ENCODE measurements at regions not wholly inside any gene's neighbourhood (a gene's known extent, or its start where the extent isn't known, plus 50 kb on each side); places are given as distances from the start of the nearest gene placed in this dataset.
A peak's percentile ranks its signal among the peaks of the same experiment; 100 is the strongest.

DNA sequence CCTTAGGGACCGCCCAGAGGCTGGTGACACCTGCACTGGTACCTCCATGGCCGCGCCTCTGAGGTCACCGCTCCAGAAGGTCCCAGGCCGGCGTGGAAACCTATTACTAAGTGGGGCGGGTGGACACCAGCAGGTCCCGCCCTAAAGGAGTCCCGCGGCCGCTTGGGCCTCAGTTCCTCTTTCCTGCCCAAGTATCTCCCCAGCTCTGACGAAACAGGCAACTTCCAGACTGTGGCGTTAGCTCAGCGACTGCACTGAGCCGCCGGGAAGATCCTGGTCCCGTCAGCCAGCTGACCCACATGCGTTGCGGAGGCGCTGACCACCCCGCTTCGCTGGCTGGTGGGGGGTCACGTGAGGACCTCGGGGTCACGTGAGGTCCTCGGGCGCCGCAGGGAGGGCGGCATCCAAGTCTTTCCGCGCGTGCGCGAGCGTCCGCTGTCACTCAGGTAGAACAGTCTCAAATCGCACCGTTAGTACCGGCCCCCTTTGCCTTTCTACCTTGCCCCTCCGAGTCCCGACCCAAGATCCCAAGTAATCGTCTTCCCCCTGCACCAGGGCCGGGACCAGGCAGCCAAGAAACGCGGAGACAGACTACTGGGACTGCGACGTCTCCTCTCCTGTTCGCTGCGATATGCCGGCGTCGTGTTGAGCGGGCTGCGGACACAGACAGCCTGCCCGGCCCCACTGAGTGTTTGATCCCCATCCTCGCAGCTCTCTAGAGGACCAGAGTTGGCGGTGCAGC lies 53.7 kb upstream of the KDM4C start:
- H3K27me3 ChIP-seq (replicated peaks) = no peaks in the 10 kb centered on the region
- in situ Hi-C loops (cut with HindIII; ENCODE audit: low pct_ligation_motif_present, low sequenced_read_pairs) = no loop called here
- H3K27ac ChIP-seq = no peak overlapping the region

DNA sequence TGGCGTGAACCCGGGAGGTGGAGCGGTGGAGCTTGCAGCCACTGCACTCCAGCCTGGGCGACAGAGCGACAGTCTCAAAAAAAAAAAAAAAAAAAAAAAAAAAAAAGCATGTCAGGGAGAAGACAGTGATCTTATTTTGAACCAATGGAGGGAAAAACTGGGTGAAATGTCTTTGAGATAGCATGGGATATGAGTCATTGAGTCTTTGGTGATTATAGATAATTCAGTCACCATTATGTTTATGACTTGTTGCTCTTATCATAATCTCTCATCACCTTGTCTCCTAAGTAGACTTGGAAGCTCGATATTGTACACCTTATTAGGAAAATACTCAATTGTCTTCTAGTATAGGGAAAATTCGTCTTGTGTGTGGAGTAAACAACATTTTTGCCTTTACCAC lies 55.1 kb upstream of the KDM4C start:
- Histone ChIP-seq H3K4me3 (ENCODE audit: low read depth, low read length) (no peak overlapping the region), H3K27me3 (replicated peaks) (no peaks in the 10 kb centered on the region), H3K36me3 (replicated peaks) (no peaks in the 10 kb centered on the region), H3K27ac (no peak overlapping the region)
- DNase-seq = no peak
- TF ChIP-seq, protein P1, sequence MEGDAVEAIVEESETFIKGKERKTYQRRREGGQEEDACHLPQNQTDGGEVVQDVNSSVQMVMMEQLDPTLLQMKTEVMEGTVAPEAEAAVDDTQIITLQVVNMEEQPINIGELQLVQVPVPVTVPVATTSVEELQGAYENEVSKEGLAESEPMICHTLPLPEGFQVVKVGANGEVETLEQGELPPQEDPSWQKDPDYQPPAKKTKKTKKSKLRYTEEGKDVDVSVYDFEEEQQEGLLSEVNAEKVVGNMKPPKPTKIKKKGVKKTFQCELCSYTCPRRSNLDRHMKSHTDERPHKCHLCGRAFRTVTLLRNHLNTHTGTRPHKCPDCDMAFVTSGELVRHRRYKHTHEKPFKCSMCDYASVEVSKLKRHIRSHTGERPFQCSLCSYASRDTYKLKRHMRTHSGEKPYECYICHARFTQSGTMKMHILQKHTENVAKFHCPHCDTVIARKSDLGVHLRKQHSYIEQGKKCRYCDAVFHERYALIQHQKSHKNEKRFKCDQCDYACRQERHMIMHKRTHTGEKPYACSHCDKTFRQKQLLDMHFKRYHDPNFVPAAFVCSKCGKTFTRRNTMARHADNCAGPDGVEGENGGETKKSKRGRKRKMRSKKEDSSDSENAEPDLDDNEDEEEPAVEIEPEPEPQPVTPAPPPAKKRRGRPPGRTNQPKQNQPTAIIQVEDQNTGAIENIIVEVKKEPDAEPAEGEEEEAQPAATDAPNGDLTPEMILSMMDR (IDR thresholded peaks at IDR 0.05; ENCODE audit: low read depth, low read length, missing control alignments) = no peak
- in situ Hi-C loops (cut with HindIII; ENCODE audit: low pct_ligation_motif_present, low sequenced_read_pairs) = no loop called here

More for the DNA sequence above, 53.7 kb upstream of the KDM4C start:
- TF ChIP-seq, protein P1 (IDR thresholded peaks at IDR 0.05; ENCODE audit: low read depth, low read length, missing control alignments) = no peak
- Histone ChIP-seq H3K36me3 (replicated peaks) (no peaks in the 10 kb centered on the region), H3K4me3 (ENCODE audit: low read depth, low read length) (peak overlapping the region; percentile 68)
- peak; percentile 62 for DNase-seq

DNA sequence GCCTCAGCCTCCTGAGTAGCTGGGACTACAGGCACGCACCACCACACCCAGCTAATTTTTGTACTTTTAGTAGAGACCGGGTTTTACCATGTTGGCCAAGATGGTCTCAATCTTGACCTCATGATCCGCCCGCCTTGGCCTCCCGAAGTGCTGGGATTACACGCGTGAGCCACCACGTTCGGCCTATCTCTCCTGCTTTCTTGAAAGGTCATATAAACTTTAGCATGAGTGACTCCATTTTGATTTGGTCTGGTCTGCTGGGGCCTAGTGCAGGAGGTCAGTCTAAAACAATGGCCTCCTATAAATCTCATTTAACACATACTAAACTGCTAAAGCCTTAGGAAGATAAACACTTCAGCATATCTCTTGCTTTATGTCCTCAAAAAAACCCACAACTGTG lies 50.6 kb upstream of the GLDC start:
- Histone ChIP-seq H3K4me3 (ENCODE audit: low read depth, low read length) (no peak overlapping the region), H3K36me3 (replicated peaks) (no peaks in the 10 kb centered on the region), H3K27ac (no peak overlapping the region), H3K27me3 (replicated peaks) (no peaks in the 10 kb centered on the region)
- in situ Hi-C loops (cut with HindIII; ENCODE audit: low pct_ligation_motif_present, low sequenced_read_pairs) = no loop called here
- TF ChIP-seq, protein P1 (IDR thresholded peaks at IDR 0.05; ENCODE audit: low read depth, low read length, missing control alignments) = no peak
- no peak for DNase-seq

- Histone ChIP-seq H3K27ac (no peak overlapping the region), H3K27me3 (replicated peaks) (no peaks in the 10 kb centered on the region), H3K4me3 (ENCODE audit: low read depth, low read length) (no peak overlapping the region), H3K36me3 (replicated peaks) (no peaks in the 10 kb centered on the region)
- TF ChIP-seq, protein P1 (IDR thresholded peaks at IDR 0.05; ENCODE audit: low read depth, low read length, missing control alignments) = no peak
- no peak for DNase-seq
- in situ Hi-C loops (cut with HindIII; ENCODE audit: low pct_ligation_motif_present, low sequenced_read_pairs) = no loop called here
These were observed 49.7 kb upstream of the GLDC start for GRCh38 chr9:6695121-6695814.

Measured in brain microvascular endothelial cell (primary cell).